ENCODE measurements at regions not wholly inside any gene's neighbourhood (a gene's known extent, or its start where the extent isn't known, plus 50 kb on each side); places are given as distances from the start of the nearest gene placed in this dataset.

GRCh38 chr13:58531614-58532013, 900.1 kb downstream of the PCDH17 start (continued):
- no peak for TF ChIP-seq CSRNP3 (CRISPR knock-in tag; IDR thresholded peaks at IDR 0.05)

- ATAC-seq = no peak
- TF ChIP-seq ZFP30 (CRISPR knock-in tag; IDR thresholded peaks at IDR 0.05) (no peak), TOX (CRISPR knock-in tag; IDR thresholded peaks at IDR 0.05; ENCODE audit: borderline replicate concordance) (no peak), TCF4 (CRISPR knock-in tag; IDR thresholded peaks at IDR 0.05; ENCODE audit: borderline replicate concordance) (no peak), ZFP3 (CRISPR knock-in tag; IDR thresholded peaks at IDR 0.05) (no peak), CSRNP3 (CRISPR knock-in tag; IDR thresholded peaks at IDR 0.05) (no peak), OSR1 (CRISPR knock-in tag; IDR thresholded peaks at IDR 0.05) (no peak), SNAI2 (CRISPR knock-in tag; IDR thresholded peaks at IDR 0.05) (no peak), ISL1 (CRISPR knock-in tag; IDR thresholded peaks at IDR 0.05) (no peak), ESRRG (CRISPR knock-in tag; IDR thresholded peaks at IDR 0.05) (no peak), PPARA (CRISPR knock-in tag; IDR thresholded peaks at IDR 0.05; ENCODE audit: borderline replicate concordance) (no peak), ZC3H10 (CRISPR knock-in tag; IDR thresholded peaks at IDR 0.05) (no peak), PATZ1 (CRISPR knock-in tag; IDR thresholded peaks at IDR 0.05; ENCODE audit: borderline replicate concordance) (no peak), GLIS3 (CRISPR knock-in tag; IDR thresholded peaks at IDR 0.05) (no peak), ARNTL (CRISPR knock-in tag; IDR thresholded peaks at IDR 0.05; ENCODE audit: borderline replicate concordance, low read depth) (no peak)
Observed at GRCh38 chr13:58542530-58542929, 911.0 kb downstream of the PCDH17 start.

GRCh38 chr13:58547419-58547818, 915.9 kb downstream of the PCDH17 start:
- ATAC-seq = no peak
- TF ChIP-seq TSHZ2 (CRISPR knock-in tag; IDR thresholded peaks at IDR 0.05) (no peak), PPARA (CRISPR knock-in tag; IDR thresholded peaks at IDR 0.05; ENCODE audit: borderline replicate concordance) (no peak), OSR1 (CRISPR knock-in tag; IDR thresholded peaks at IDR 0.05) (no peak), ESRRG (CRISPR knock-in tag; IDR thresholded peaks at IDR 0.05) (no peak)

- no peak for TF ChIP-seq CSDC2 (CRISPR knock-in tag; IDR thresholded peaks at IDR 0.05)
- TF ChIP-seq ZC3H10 (CRISPR knock-in tag; IDR thresholded peaks at IDR 0.05) = no peak
- TF ChIP-seq CSRNP3 (CRISPR knock-in tag; IDR thresholded peaks at IDR 0.05) = no peak
- TF ChIP-seq TOX (CRISPR knock-in tag; IDR thresholded peaks at IDR 0.05; ENCODE audit: borderline replicate concordance) = no peak
- TF ChIP-seq TSHZ2 (CRISPR knock-in tag; IDR thresholded peaks at IDR 0.05) = no peak
- no peak for TF ChIP-seq PPARA (CRISPR knock-in tag; IDR thresholded peaks at IDR 0.05; ENCODE audit: borderline replicate concordance)
- TF ChIP-seq ZFP3 (CRISPR knock-in tag; IDR thresholded peaks at IDR 0.05) = no peak
- TF ChIP-seq SNAI2 (CRISPR knock-in tag; IDR thresholded peaks at IDR 0.05) = no peak
- no peak for TF ChIP-seq BACH2 (CRISPR knock-in tag; IDR thresholded peaks at IDR 0.05; ENCODE audit: borderline replicate concordance)
- TF ChIP-seq ARNTL (CRISPR knock-in tag; IDR thresholded peaks at IDR 0.05; ENCODE audit: borderline replicate concordance, low read depth) = no peak
- TF ChIP-seq ZNF70 (CRISPR knock-in tag; IDR thresholded peaks at IDR 0.05) = no peak
- no peak for TF ChIP-seq GLIS3 (CRISPR knock-in tag; IDR thresholded peaks at IDR 0.05)
- TF ChIP-seq OSR1 (CRISPR knock-in tag; IDR thresholded peaks at IDR 0.05) = no peak
- no peak for TF ChIP-seq TCF4 (CRISPR knock-in tag; IDR thresholded peaks at IDR 0.05; ENCODE audit: borderline replicate concordance)
- no peak for TF ChIP-seq ZNF8 (CRISPR knock-in tag; IDR thresholded peaks at IDR 0.05)
- no peak for ATAC-seq
Observed at GRCh38 chr13:58566176-58566575, 934.6 kb downstream of the PCDH17 start.

Data from SK-N-SH treated with all-trans-retinoic acid at 6 μM for 48 hours (cell line).